HepG2 (cell line): ENCODE measurements at regions not wholly inside any gene's neighbourhood (a gene's known extent, or its start where the extent isn't known, plus 50 kb on each side); places are given as distances from the start of the nearest gene placed in this dataset.
A peak's percentile ranks its signal among the peaks of the same experiment; 100 is the strongest.

Experiments used
- GLI4 ChIP-seq: sonication (generic); formaldehyde crosslinking; IDR thresholded peaks from 2 replicates; pipeline ENCODE4 v1.5.1; 2020; ENCODE audit warnings: missing genetic modification reagents, mild to moderate bottlenecking, moderate library complexity, borderline replicate concordance
- HMG20B ChIP-seq: conservative IDR thresholded peaks from 2 replicates; pipeline ENCODE4 v1.6.1; 2016; ENCODE audit warnings: missing genetic modification reagents, missing compliant biosample characterization
- HNRNPL ChIP-seq: fragments of 200-400 bp; formaldehyde crosslinking; IDR thresholded peaks from 2 replicates; pipeline ENCODE4 v1.6.1; 2017; ENCODE audit warnings: mild to moderate bottlenecking, low read depth, low read length
- NR2F6 ChIP-seq, 2 experiments: IDR thresholded peaks; 2 replicates each; pipeline ENCODE4 v1.6.1; 2016; ENCODE audit warnings: antibody characterized with exemption in 1 of 2, mild to moderate bottlenecking in 1 of 2
- RAD21 ChIP-seq: fragments of 450-650 bp; formaldehyde crosslinking; IDR thresholded peaks from 2 replicates; pipeline ENCODE4 v1.5.0; 2020; ENCODE audit warnings: mild to moderate bottlenecking
- SNRNP70 ChIP-seq: fragments of 200-400 bp; formaldehyde crosslinking; IDR thresholded peaks from 2 replicates; pipeline ENCODE4 v1.6.1; 2017; ENCODE audit warnings: mild to moderate bottlenecking, low read depth, low read length, moderate library complexity
- ZBTB1 ChIP-seq: sonication (generic); formaldehyde crosslinking; IDR thresholded peaks from 2 replicates; pipeline ENCODE4 v1.4.0; 2020; ENCODE audit warnings: missing genetic modification reagents, borderline replicate concordance
- ZBTB3 ChIP-seq: sonication (generic); formaldehyde crosslinking; IDR thresholded peaks from 2 replicates; pipeline ENCODE4 v1.4.0; 2020; ENCODE audit warnings: low read depth, mild to moderate bottlenecking, moderate library complexity, missing genetic modification reagents, borderline replicate concordance
- ZNF124 ChIP-seq: sonication (generic); formaldehyde crosslinking; IDR thresholded peaks from 2 replicates; pipeline ENCODE4 v1.4.0; 2020; ENCODE audit warnings: missing genetic modification reagents
- ZNF512B ChIP-seq: sonication (generic); formaldehyde crosslinking; IDR thresholded peaks from 2 replicates; pipeline ENCODE4 v1.5.1; 2020; ENCODE audit warnings: missing genetic modification reagents, mild to moderate bottlenecking, borderline replicate concordance
- ZNF800 ChIP-seq: sonication (generic); formaldehyde crosslinking; IDR thresholded peaks from 2 replicates; pipeline ENCODE4 v1.4.0; 2020; ENCODE audit warnings: missing genetic modification reagents
- ZNF841 ChIP-seq: sonication (generic); formaldehyde crosslinking; IDR thresholded peaks from 2 replicates; pipeline ENCODE4 v1.8.1; 2023; ENCODE audit warnings: missing genetic modification reagents, borderline replicate concordance

GRCh38 chr2:160970052-160970965, 189.9 kb upstream of the TANK start (continued):
- TF ChIP-seq ZNF800 (CRISPR knock-in tag) = no peak
- TF ChIP-seq HNRNPL = no peak
- peak; percentile 44; the same call in 1 of the 2 replicates for TF ChIP-seq ZNF124 (CRISPR knock-in tag)
- TF ChIP-seq ZNF512B (CRISPR knock-in tag) = 0 out of 2 replicates have a peak, but pooled peaks have one; percentile 57
- TF ChIP-seq ZNF841 (CRISPR knock-in tag) = no peak
- peak; percentile 87 for TF ChIP-seq RAD21 (CRISPR knock-in tag)
- TF ChIP-seq ZBTB3 (CRISPR knock-in tag) = no peak
- 0 out of 2 replicates have a peak, but pooled peaks have one; percentile 11 for TF ChIP-seq NR2F6 (IDR thresholded peaks at IDR 0.05)
- no peak for TF ChIP-seq NR2F6 (CRISPR knock-in tag; IDR thresholded peaks at IDR 0.05)
- TF ChIP-seq ZBTB1 (CRISPR knock-in tag) = no peak
- no peak for TF ChIP-seq GLI4
- TF ChIP-seq SNRNP70 = no peak
- no peak for TF ChIP-seq HMG20B (CRISPR knock-in tag)
